ENCODE measurements at regions not wholly inside any gene's neighbourhood (a gene's known extent, or its start where the extent isn't known, plus 50 kb on each side); places are given as distances from the start of the nearest gene placed in this dataset.
A peak's percentile ranks its signal among the peaks of the same experiment; 100 is the strongest.
"Not testable (repeated sequence)": the region's sequence is repeated elsewhere in the genome, so short reads cannot be mapped to it uniquely, and the experiment has no call there.

DNA sequence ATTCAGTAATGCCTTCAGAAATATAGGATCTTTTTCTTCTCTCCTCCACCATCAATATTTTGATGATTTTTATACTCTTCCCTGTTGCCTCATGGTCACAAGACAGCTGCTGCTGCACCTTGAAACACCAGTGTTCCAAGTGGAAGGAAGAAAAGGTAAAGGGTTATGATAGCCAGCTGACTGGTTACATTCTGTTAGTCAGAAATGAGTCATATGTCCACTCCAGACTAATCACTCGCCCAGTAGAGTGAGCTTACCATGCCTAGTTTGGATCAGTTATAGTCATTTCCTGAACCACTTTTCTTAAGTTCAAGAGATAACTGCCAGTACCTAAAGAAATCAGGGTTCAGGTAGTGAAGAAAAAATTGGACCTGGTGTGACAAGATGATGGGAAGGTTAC, 532.3 kb upstream of the SMIM31 start:
- DNase-seq: no peak

DNA sequence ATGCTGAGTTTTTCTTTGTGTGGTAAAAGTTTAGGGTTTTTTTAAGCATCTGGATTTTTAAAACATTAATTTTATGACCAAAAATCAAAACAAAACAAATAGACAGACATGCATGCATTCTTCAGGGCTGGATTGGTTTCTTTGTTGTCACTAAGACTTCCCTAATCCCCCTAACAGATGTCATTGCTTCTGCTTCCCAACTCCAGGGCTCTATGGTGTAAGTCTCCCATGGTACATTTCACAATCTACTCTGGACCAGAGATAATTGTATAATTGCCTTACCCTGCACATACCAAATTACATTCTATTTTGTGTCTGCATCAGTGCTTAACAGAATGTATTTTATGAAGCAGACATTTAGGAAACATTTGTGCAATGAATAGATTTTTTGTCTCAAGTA, 529.1 kb upstream of the SMIM31 start:
- DNase-seq: no peak

DNA sequence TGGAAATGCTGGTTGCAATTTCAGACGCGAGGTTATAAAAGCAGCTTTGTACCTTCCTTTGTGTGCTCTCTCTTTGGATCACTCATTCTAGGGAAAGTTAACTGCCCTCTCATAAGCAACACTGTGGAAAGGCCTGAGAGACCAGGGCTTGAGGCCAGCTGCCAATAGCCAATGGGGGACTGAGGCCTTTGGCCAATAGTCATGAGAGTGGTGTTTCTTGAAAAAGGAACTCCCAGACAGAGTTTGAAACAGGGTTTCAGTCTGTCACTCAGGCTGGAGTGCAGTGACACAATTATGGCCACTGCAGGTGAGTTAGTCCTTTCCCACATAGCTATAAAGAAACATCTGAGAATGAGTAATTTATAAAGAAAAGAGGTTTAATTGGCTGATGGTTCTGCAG, 524.7 kb upstream of the SMIM31 start:
- DNase-seq: no peak

DNA sequence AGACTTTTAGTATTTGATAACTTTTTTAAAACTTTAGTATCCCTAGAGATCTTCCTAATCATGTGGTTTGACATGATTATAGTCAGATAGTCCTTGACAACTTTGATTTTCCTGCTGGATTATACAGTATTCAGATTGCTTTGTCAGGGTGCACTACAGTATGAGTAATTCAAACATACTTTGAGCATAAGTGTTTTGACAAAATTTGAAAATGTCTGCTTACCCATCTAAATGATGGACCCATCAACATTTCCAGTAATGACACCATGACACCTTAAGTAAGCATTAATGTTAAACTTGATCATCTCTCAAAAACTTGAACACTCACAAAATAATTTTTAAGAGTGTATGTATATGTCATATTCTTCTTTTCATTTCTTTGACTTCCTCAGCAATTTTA, 514.5 kb upstream of the SMIM31 start:
- no peak for DNase-seq

DNA sequence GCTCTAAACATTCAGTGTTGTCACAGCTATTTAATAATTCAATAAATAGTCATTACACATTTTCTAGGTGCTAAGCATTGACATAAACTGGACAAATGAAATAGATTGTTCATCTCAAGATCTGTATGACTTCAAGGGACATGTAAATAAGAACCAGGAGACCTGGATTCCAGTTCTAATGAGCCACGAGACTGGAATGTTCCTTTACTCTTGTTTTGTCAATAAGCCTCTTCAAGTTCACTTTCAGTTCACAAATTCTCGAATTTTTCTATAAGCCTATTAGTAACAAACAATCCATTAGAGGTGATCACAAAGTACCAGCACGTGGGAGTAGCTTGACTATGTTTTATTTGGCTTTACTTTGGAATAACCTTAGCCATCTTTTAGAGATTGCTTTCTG, 514.0 kb upstream of the SMIM31 start:
- DNase-seq: no peak

DNA sequence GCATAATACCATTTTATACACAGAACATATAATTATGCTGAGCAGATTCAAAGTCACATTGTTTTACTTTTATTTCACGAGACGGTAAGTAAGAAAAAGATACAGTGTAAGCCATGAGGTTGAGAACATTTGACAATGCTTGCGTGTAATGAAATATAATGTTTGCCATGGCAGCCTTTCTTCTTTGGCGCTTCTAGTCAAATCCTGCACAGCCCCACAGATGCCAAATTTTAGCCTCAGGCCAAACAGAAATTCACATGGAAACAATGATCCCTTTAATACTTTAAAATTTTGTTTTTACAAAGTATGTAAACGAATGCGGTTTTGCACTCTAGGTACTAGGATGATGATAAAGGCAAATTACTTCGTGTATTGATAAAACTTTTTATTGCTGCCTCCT, 502.7 kb upstream of the SMIM31 start:
- no peak for DNase-seq

DNA sequence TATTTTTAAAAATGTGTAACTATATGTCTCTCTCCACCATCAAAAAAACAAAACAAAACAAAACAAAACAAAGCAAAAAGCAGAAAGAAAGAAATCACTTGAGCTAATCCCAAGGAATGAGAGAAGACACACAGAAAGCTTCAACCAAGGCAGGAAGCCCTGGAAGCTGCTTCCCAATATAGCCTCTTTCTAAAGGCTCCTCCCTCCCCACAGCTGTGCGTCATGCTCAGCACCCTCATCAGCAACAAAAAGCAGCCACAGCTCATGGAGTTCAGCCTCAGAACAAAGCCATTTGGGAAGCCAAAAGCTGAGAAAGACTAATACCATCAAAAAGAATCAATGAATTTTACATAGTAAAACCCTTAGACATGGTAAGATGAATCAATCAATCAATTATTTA, 501.6 kb upstream of the SMIM31 start:
- DNase-seq: peak; percentile 19

DNA sequence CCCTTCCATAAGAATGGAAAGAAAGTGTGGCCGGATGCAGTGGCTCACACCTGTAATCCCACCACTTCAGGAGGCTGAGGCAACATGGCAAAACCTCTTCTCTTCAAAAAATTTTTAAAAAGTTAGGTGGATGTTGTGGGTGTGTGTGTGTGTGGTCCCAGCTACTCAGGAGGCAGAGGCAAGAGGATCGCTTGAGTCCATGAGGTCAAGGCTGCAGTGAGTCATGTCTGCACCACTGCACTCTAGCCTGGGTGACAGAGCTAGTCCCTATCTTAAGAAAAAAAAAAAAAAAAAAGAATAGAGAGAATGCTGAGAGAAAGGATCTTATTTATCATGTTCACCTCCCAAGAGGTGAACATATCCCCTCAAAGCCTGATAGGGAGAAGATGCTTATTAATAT, 492.1 kb upstream of the SMIM31 start:
- no peak for DNase-seq

DNA sequence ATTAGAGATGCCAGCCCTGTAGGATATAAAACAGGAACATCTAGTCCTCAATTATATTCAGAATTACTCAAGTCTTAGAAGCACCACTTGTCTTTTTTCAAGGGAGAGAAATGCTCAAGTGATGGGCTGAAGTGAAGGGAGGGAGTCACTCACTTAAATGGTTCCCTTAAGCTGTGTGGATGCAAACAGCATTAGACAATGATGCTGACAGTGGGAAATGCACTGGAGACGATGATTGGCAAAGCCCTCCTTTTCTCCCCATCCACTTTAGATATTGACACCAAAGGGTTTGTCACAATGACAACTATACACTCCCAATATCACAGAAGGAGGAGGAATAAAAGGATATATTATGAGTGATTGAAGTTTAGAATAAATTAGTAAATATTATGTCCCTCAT, 491.4 kb upstream of the SMIM31 start:
- DNase-seq: not testable (repeated sequence)

DNA sequence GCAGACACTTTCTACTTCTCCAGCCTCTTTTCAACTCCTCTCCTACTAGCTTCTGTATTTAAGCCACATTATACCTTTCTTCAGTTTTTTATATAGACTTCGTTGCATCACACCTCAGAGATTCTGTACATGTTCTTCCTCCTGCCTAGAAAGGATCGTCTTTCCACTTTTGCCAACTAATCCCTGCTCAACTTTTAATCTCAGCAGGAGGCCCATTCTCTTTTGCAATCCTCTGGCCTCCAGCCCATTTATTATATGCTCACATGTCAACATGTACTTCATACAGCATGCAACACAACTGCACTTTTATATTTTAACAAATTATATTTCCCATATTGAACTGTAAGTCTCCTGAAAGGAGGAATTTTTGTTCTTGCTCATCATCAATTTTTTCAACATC, 476.5 kb upstream of the SMIM31 start:
- not testable (repeated sequence) for DNase-seq

DNA sequence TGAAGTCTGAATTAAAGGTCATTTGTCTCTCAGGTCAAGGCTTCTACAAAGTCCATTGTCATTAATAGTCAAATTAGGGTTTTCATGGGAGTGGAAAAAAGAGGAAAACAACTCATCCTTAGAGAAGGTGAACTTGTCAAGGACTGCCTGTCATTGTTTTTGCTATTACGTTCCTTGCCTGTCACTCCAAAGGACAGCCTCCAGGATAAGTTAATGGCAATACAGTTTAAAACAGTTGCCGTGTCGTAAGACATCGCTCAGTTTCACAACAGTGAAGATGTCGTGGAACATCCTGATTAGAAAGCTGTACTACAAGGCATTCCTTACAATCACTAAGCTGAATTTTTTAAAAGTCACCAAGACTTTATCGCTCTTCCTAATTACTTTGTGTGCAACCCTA, 466.8 kb upstream of the SMIM31 start:
- DNase-seq: no peak

DNA sequence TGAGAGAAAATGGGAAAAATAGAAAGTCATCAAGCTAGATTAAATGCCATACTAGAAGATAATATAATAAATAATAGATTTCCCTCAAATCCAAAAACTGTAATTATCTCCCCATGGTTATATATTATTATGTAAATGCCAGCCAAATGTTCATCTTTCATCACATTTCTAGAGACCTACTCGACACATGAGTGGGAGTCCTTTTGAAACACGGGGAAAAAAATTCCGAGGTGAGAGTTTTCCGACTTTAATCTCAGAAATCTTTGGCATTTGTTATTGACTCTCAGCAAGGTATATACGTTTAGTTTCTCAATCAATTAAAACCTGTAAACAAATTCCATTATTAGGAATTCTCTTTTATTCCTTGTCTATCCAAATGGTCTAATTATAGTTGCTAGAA, 465.4 kb upstream of the SMIM31 start:
- no peak for DNase-seq

DNA sequence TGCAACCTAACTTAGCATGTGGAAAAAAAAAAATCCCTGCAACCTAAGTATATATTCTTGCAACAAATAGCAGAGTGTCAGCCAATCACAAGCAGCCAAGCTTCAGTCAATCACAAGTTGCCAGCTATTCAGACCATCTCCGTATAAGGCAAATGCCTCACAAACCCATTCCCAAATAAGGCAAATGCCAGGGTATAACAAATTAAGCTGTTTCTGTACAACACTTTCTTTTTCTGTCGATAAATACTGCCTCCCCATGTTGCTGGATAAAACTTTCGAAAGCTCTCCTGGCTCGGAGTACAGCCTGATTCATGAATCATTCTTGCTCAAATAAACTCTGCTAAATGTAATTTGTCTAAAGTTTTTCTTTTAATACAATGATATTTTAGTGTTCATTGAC, 460.7 kb upstream of the SMIM31 start:
- DNase-seq: no peak

DNA sequence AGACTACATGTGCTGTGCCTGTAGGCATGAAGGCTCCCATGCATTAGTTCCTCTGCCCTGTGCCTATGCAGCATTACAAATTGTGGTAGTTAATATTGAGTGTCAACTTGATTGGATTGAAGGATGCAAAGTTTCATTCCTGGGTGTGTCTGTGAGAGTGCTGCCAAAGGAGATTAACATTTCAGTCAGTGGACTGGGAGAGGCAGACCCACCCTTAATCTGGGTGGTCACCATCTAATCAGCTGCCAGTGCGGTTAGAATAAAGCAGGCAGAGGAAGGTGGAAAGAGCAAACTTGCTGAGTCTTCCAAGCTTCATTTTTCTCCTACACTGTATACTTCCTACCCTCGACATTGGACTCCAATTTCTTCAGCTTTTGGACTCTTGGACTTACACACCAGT, 460.2 kb upstream of the SMIM31 start:
- no peak for DNase-seq

DNA sequence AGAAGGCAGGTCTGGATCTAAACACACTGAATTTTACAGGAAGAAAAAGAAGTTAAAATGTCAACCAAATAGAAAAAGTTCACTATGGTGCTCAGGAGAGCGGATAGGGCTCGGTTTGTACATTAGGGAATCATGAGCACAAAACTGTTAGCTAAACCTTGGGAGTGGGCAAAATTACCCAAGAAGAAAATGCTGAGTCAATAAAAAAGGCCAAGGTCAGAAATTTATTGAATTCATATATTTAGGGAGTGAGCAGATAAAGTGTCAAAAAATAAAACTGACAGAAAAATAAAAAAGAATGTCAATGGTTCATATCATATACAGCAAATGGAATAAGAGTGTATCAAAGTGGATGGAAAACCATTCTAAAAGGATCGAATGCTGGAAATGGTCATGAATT, 452.5 kb upstream of the SMIM31 start:
- no peak for DNase-seq

DNA sequence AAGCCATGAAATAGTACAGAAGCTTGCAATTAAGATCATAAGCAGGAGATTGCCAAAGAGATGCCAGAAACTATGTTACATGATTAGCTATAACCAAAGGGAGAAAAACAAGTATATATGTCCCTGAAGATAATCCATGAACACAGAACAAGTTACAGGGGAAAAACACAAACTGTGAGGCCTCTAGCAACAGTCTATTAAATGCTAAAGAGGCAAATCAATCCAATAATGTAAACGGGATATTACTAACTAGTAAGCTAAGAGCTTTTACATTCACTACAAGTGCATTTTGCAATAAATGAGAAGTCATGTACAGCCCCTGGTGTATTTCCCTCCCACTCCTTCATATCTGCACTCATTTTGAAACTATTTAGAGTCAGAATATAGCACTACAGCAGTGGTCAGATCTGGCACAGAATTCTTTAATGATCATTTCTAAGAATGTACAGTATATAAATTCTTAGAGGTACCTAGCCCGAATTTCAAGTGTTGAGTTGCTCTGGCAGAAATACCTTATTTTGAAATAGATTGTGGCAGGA, 449.8 kb upstream of the SMIM31 start:
- DNase-seq: no peak

DNA sequence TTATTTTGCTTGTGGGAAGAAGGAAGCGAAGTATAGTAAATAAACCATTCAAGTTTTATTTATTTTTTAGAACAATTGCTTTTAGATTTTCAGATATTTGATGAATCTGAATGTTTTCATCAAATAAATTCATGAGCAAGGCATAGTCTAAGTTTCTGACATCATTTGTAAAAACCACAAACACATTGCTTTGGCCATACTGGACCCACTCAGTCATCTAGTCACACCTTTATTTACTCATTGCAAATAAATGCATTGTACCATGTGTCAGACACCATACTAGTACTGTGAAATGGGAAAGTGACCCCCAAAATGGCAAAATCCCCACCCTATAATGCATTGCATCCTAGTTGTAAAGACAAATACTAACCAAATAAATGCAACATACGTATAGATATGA, 449.1 kb upstream of the SMIM31 start:
- no peak for DNase-seq

DNA sequence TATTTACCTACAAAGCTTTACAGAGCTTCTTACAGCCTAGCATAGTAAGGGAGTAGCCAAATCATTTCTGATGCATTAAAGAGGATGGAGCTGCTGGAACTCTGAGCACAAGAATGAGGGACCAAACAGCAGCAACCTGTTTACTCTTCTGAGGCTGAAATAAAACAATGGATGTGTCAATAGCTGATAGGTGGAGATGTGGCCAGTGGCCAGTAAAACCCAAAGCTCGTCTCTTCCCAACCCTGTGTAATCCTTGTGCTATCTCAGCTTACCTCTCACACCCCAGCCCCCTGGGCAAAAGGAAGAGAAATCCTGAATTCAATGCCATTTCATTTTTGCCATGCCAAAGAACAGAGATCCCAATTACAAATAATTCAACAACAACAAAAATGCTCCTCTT, 446.7 kb upstream of the SMIM31 start:
- no peak for DNase-seq

DNA sequence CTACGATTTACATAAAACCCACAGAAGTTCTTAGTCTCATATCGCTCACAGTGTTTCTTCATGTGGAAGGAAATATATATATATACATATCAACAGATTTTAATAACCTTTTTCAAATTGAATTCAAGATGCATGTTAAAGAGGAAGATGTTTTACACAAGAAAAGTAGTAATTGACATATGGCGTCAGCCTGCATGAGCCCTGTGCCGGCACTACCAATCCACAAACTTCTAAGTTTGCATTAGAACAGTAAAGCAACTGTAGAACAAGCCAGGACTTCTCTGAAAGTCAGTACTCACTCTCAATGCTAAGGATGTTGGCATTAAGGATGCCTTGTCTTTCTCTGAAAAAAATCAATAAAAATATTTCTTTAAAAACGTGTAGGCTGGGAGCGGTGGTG, 441.3 kb upstream of the SMIM31 start:
- no peak for DNase-seq

DNA sequence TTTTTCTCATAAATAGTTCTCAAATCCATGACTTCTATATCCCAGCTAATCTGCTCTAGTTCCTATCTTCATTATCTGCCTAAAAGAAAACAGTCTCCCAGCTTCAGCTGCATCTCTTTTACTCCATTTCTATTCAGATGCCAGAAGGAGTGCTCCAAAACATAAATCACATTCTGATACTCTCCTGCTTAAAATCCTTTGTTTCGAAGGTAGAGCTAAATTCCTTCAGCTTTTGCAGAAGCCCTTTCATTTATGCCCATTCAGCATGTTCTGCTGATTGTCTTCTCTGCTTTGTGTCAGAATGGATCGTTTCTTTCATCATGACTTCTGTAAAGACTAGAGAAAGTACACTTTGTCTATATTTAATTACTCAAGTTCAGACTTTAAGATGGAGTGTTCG, 440.1 kb upstream of the SMIM31 start:
- no peak for DNase-seq

DNA sequence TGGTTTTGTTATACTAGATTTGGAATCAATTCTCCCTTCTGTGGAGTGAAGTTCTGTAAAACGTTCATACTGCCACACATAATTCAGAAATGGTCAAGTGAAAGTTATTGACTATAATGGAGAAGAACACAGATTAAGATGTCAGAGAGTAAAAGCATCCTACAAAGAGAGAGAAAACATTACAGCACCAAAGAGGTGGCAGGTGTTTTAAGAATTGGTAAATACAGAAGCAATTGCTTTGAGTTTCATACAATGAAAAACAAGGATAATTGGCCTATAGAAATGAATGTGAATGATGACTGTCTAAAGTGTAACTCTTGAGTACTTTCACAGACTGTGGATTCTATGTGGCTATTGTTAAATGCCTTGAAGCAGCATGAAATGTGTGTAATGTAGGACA, 435.6 kb upstream of the SMIM31 start:
- DNase-seq: no peak

DNA sequence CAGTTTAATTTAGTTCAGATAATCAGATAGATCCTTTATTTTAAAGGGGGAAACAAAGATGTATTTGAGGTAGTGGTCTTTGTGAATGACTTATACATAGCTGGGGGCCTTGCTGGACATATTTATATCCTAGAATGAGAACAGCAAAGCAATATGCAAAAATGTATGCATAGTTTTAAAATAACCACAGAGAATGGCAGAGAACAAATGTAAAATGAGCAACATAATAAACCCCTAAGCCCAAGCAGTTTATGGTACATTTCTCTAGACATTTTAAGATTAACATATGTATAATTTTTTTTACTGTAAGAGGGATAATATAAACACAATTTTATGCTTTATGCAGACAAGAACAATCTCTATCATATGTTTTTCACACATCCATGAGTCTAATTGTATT, 434.2 kb upstream of the SMIM31 start:
- no peak for DNase-seq

DNA sequence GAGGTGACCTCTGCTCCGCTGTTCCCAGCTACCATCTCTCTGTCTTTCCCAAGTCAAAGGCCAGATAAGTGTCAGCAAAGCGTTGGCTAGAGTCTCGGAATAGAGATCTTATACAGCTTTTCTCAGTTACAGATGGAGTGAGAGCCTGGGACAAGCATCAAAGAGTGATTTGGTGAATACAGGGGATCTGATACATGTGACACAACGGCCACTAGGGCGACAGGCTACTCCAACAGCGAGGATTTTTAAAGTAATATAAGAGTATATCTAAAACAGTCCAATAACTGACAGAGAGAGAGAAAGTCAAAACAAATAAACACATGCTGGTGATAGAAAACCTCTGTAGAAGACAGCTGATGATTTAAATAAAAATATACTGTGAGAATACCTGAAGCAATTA, 433.1 kb upstream of the SMIM31 start:
- no peak for DNase-seq

DNA sequence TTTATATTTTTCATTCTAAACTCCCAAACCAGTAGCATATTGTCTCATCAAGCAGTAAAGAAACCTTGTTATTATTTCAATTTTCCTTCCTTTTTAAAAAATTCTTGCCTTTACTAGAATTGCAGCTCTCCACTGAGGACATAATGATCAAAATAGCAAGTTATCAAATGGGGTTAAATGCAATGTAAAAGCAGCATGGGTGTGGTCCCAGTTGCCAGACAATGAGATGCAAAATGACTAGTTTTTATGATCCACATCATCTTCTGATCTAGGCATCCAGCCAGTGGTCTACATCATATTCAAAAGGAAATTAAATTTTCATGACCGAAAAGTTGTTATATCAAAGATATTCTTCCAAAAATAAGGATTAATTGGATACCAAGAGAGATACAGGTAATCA, 427.9 kb upstream of the SMIM31 start:
- DNase-seq: no peak

DNA sequence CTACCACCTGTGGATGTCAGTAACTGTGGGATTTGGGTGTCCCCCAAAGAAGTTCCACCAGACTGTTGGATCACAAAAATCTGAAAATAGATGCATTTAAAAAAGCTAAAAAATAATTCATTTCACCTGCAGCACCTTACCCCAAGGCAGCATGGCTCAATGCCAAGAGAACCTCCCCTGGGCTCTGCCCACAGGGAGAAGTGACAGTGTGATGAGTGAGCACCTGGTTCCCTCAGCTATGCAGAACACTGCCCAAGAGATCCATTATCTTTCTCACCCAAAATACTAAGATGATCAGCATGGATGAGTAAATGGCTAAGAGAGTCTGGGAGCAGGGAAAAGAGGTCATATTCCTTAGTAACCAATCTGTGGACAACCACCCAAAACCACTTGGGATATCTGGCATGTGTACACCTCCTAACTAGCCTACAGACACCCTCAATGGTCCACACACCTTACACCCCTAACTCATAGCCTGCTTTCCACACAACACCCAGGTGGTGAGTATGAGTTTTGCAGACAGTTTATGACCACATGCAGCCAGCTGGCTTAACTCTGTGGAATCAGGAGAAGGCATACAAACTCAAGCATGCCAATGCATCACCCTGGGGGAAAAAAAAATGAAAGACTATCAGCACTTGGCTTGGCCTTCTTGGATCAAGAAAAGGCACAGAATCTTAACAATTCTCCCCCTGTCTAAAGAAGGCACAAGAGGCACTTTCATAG, 416.5 kb upstream of the SMIM31 start:
- no peak for DNase-seq
